ENCODE measurements at regions not wholly inside any gene's neighbourhood (a gene's known extent, or its start where the extent isn't known, plus 50 kb on each side); places are given as distances from the start of the nearest gene placed in this dataset.
"Not testable (repeated sequence)": the region's sequence is repeated elsewhere in the genome, so short reads cannot be mapped to it uniquely, and the experiment has no call there.

- H3K27ac ChIP-seq (ENCODE audit: low read length) = no peak overlapping the region
- no peaks in the 10 kb centered on the region for H3K27me3 ChIP-seq (ENCODE audit: control insufficient read depth, insufficient read depth, low read length)
- no peaks in the 10 kb centered on the region for H3K9me3 ChIP-seq (ENCODE audit: control insufficient read depth, low read depth, low read length)
- H3K4me3 ChIP-seq (ENCODE audit: low read length) = no peak overlapping the region
- H3K4me1 ChIP-seq (ENCODE audit: control insufficient read depth, insufficient read depth, low read length) = no peaks in the 10 kb centered on the region
- DNase-seq = no peak
- no CpG with 5 or more reads among the region's 2 CpGs for WGBS (ENCODE audit: insufficient coverage, low lambda C conversion rate)
- no peaks in the 10 kb centered on the region for H3K36me3 ChIP-seq (ENCODE audit: control insufficient read depth, insufficient read depth, low read length)
Measured at GRCh38 chr16:65314627-65315008, 192.8 kb upstream of the CDH11 start.

- Histone ChIP-seq H3K27ac (ENCODE audit: low read length) (no peak overlapping the region), H3K4me3 (ENCODE audit: low read length) (no peak overlapping the region), H3K4me1 (ENCODE audit: control insufficient read depth, insufficient read depth, low read length) (no peaks in the 10 kb centered on the region), H3K36me3 (ENCODE audit: control insufficient read depth, insufficient read depth, low read length) (no peaks in the 10 kb centered on the region), H3K9me3 (ENCODE audit: control insufficient read depth, low read depth, low read length) (no peaks in the 10 kb centered on the region), H3K27me3 (ENCODE audit: control insufficient read depth, insufficient read depth, low read length) (no peaks in the 10 kb centered on the region)
- WGBS (ENCODE audit: insufficient coverage, low lambda C conversion rate) = 100% methylated on average over 2 of the region's 5 CpGs
- no peak for DNase-seq
Measured at GRCh38 chr16:65313936-65314626, 192.2 kb upstream of the CDH11 start.

- H3K36me3 ChIP-seq (ENCODE audit: control insufficient read depth, insufficient read depth, low read length) = no peaks in the 10 kb centered on the region
- H3K27ac ChIP-seq (ENCODE audit: low read length) = no peak overlapping the region
- H3K27me3 ChIP-seq (ENCODE audit: control insufficient read depth, insufficient read depth, low read length) = no peaks in the 10 kb centered on the region
- WGBS (ENCODE audit: insufficient coverage, low lambda C conversion rate) = 100% methylated on average over 1 of the region's 3 CpGs
- DNase-seq = no peak
- H3K4me3 ChIP-seq (ENCODE audit: low read length) = no peak overlapping the region
- H3K4me1 ChIP-seq (ENCODE audit: control insufficient read depth, insufficient read depth, low read length) = no peaks in the 10 kb centered on the region
- no peaks in the 10 kb centered on the region for H3K9me3 ChIP-seq (ENCODE audit: control insufficient read depth, low read depth, low read length)
Measured at GRCh38 chr16:65312795-65313194, 190.9 kb upstream of the CDH11 start.

- Histone ChIP-seq H3K4me1 (ENCODE audit: control insufficient read depth, insufficient read depth, low read length) (no peaks in the 10 kb centered on the region), H3K27me3 (ENCODE audit: control insufficient read depth, insufficient read depth, low read length) (no peaks in the 10 kb centered on the region), H3K36me3 (ENCODE audit: control insufficient read depth, insufficient read depth, low read length) (no peaks in the 10 kb centered on the region), H3K27ac (ENCODE audit: low read length) (no peak overlapping the region), H3K9me3 (ENCODE audit: control insufficient read depth, low read depth, low read length) (no peaks in the 10 kb centered on the region), H3K4me3 (ENCODE audit: low read length) (no peak overlapping the region)
- DNase-seq = no peak
- WGBS (ENCODE audit: insufficient coverage, low lambda C conversion rate) = no CpG with 5 or more reads among the region's 1 CpG
Measured at GRCh38 chr16:65312071-65312470, 190.2 kb upstream of the CDH11 start.

GRCh38 chr16:65310491-65310890 lies 188.6 kb upstream of the CDH11 start:
- H3K36me3 ChIP-seq (ENCODE audit: control insufficient read depth, insufficient read depth, low read length); H3K9me3 ChIP-seq (ENCODE audit: control insufficient read depth, low read depth, low read length); H3K27ac ChIP-seq (ENCODE audit: low read length); H3K27me3 ChIP-seq (ENCODE audit: control insufficient read depth, insufficient read depth, low read length); H3K4me3 ChIP-seq (ENCODE audit: low read length); H3K4me1 ChIP-seq (ENCODE audit: control insufficient read depth, insufficient read depth, low read length); DNase-seq: not testable (repeated sequence)
- WGBS (ENCODE audit: insufficient coverage, low lambda C conversion rate) = 100% methylated on average over 1 of the region's 1 CpG

GRCh38 chr16:65309354-65309753 lies 187.5 kb upstream of the CDH11 start:
- Histone ChIP-seq H3K9me3 (ENCODE audit: control insufficient read depth, low read depth, low read length) (no peaks in the 10 kb centered on the region), H3K27ac (ENCODE audit: low read length) (no peak overlapping the region), H3K4me1 (ENCODE audit: control insufficient read depth, insufficient read depth, low read length) (no peaks in the 10 kb centered on the region), H3K27me3 (ENCODE audit: control insufficient read depth, insufficient read depth, low read length) (no peaks in the 10 kb centered on the region), H3K36me3 (ENCODE audit: control insufficient read depth, insufficient read depth, low read length) (no peaks in the 10 kb centered on the region), H3K4me3 (ENCODE audit: low read length) (no peak overlapping the region)
- 86% methylated on average over 3 of the region's 4 CpGs for WGBS (ENCODE audit: insufficient coverage, low lambda C conversion rate)
- DNase-seq = no peak

- H3K27ac ChIP-seq (ENCODE audit: low read length) = no peak overlapping the region
- DNase-seq = no peak
- H3K27me3 ChIP-seq (ENCODE audit: control insufficient read depth, insufficient read depth, low read length) = no peaks in the 10 kb centered on the region
- H3K4me3 ChIP-seq (ENCODE audit: low read length) = no peak overlapping the region
- H3K36me3 ChIP-seq (ENCODE audit: control insufficient read depth, insufficient read depth, low read length) = no peaks in the 10 kb centered on the region
- H3K4me1 ChIP-seq (ENCODE audit: control insufficient read depth, insufficient read depth, low read length) = no peaks in the 10 kb centered on the region
- H3K9me3 ChIP-seq (ENCODE audit: control insufficient read depth, low read depth, low read length) = no peaks in the 10 kb centered on the region
- WGBS (ENCODE audit: insufficient coverage, low lambda C conversion rate) = no CpG with 5 or more reads among the region's 2 CpGs
Measured at GRCh38 chr16:65308506-65308905, 186.6 kb upstream of the CDH11 start.

- DNase-seq = no peak
- Histone ChIP-seq H3K36me3 (ENCODE audit: control insufficient read depth, insufficient read depth, low read length) (no peaks in the 10 kb centered on the region), H3K4me3 (ENCODE audit: low read length) (no peak overlapping the region), H3K27ac (ENCODE audit: low read length) (no peak overlapping the region), H3K4me1 (ENCODE audit: control insufficient read depth, insufficient read depth, low read length) (no peaks in the 10 kb centered on the region), H3K27me3 (ENCODE audit: control insufficient read depth, insufficient read depth, low read length) (no peaks in the 10 kb centered on the region), H3K9me3 (ENCODE audit: control insufficient read depth, low read depth, low read length) (no peaks in the 10 kb centered on the region)
- WGBS (ENCODE audit: insufficient coverage, low lambda C conversion rate) = no CpG with 5 or more reads among the region's 5 CpGs
Measured at GRCh38 chr16:65307286-65307685, 185.4 kb upstream of the CDH11 start.

GRCh38 chr16:65306722-65307121 lies 184.9 kb upstream of the CDH11 start:
- Histone ChIP-seq H3K4me3 (ENCODE audit: low read length) (no peak overlapping the region), H3K27ac (ENCODE audit: low read length) (no peak overlapping the region), H3K36me3 (ENCODE audit: control insufficient read depth, insufficient read depth, low read length) (no peaks in the 10 kb centered on the region), H3K4me1 (ENCODE audit: control insufficient read depth, insufficient read depth, low read length) (no peaks in the 10 kb centered on the region), H3K9me3 (ENCODE audit: control insufficient read depth, low read depth, low read length) (no peaks in the 10 kb centered on the region), H3K27me3 (ENCODE audit: control insufficient read depth, insufficient read depth, low read length) (no peaks in the 10 kb centered on the region)
- no peak for DNase-seq
- 100% methylated on average over 1 of the region's 2 CpGs for WGBS (ENCODE audit: insufficient coverage, low lambda C conversion rate)

GRCh38 chr16:65306300-65306699 lies 184.4 kb upstream of the CDH11 start:
- no peak overlapping the region for H3K27ac ChIP-seq (ENCODE audit: low read length)
- H3K36me3 ChIP-seq (ENCODE audit: control insufficient read depth, insufficient read depth, low read length) = no peaks in the 10 kb centered on the region
- no peak overlapping the region for H3K4me3 ChIP-seq (ENCODE audit: low read length)
- no peaks in the 10 kb centered on the region for H3K4me1 ChIP-seq (ENCODE audit: control insufficient read depth, insufficient read depth, low read length)
- WGBS (ENCODE audit: insufficient coverage, low lambda C conversion rate) = 80% methylated on average over 1 of the region's 1 CpG
- no peak for DNase-seq
- H3K27me3 ChIP-seq (ENCODE audit: control insufficient read depth, insufficient read depth, low read length) = no peaks in the 10 kb centered on the region
- no peaks in the 10 kb centered on the region for H3K9me3 ChIP-seq (ENCODE audit: control insufficient read depth, low read depth, low read length)

- DNase-seq = no peak
- H3K4me1 ChIP-seq (ENCODE audit: control insufficient read depth, insufficient read depth, low read length) = no peaks in the 10 kb centered on the region
- H3K27ac ChIP-seq (ENCODE audit: low read length) = no peak overlapping the region
- no peaks in the 10 kb centered on the region for H3K27me3 ChIP-seq (ENCODE audit: control insufficient read depth, insufficient read depth, low read length)
- H3K4me3 ChIP-seq (ENCODE audit: low read length) = no peak overlapping the region
- 75% methylated on average over 4 of the region's 5 CpGs for WGBS (ENCODE audit: insufficient coverage, low lambda C conversion rate)
- no peaks in the 10 kb centered on the region for H3K9me3 ChIP-seq (ENCODE audit: control insufficient read depth, low read depth, low read length)
- no peaks in the 10 kb centered on the region for H3K36me3 ChIP-seq (ENCODE audit: control insufficient read depth, insufficient read depth, low read length)
Measured at GRCh38 chr16:65305266-65305959, 183.6 kb upstream of the CDH11 start.

Data from large intestine (tissue), 3 donors.